Neural cell (in vitro differentiated cells): ENCODE measurements at regions not wholly inside any gene's neighbourhood (a gene's known extent, or its start where the extent isn't known, plus 50 kb on each side); places are given as distances from the start of the nearest gene placed in this dataset.
A peak's percentile ranks its signal among the peaks of the same experiment; 100 is the strongest.

Source experiments
- H2AFZ ChIP-seq: fragments of 200-600, 300-800 bp; sonication (generic), shearing (Covaris generic); 2 replicates; pipeline ENCODE4 v1.6.0; 2014; ENCODE audit warnings: low read depth, mild to moderate bottlenecking, antibody characterized with exemption, low read length, moderate library complexity
- H3F3A ChIP-seq: fragments of 200-600 bp; shearing (Covaris generic); 2 replicates; pipeline ENCODE4 v1.6.1; 2016; ENCODE audit warnings: mild to moderate bottlenecking, moderate library complexity, mixed read lengths, antibody characterized with exemption, low read length; ENCODE audit not compliant: insufficient read depth, poor library complexity, severe bottlenecking
- H3K27ac ChIP-seq: fragments of 200-600, 300-800 bp; sonication (generic), shearing (Covaris generic); 2 replicates; pipeline ENCODE4 v1.5.1; 2014; ENCODE audit warnings: mild to moderate bottlenecking, low read length, moderate library complexity
- H3K27me3 ChIP-seq: fragments of 300-800, 200-600 bp; sonication (generic), shearing (Covaris generic); 2 replicates; pipeline ENCODE4 v1.6.0; 2014; ENCODE audit warnings: mild to moderate bottlenecking, low read depth, low read length, moderate library complexity; ENCODE audit not compliant: insufficient read depth
- H3K36me3 ChIP-seq: fragments of 300-800, 200-600 bp; sonication (generic), shearing (Covaris generic); 2 replicates; pipeline ENCODE4 v1.5.1; 2014; ENCODE audit warnings: mild to moderate bottlenecking, antibody characterized with exemption, low read length, moderate library complexity; ENCODE audit not compliant: insufficient read depth
- H3K4me2 ChIP-seq: fragments of 300-800, 200-600 bp; sonication (generic), shearing (Covaris generic); 2 replicates; pipeline ENCODE4 v1.6.0; 2014; ENCODE audit warnings: mild to moderate bottlenecking, low read length
- H3K4me3 ChIP-seq: fragments of 300-800, 200-600 bp; sonication (generic), shearing (Covaris generic); 2 replicates; pipeline ENCODE4 v1.5.1; 2014; ENCODE audit warnings: mild to moderate bottlenecking, low read length, moderate library complexity
- H3K79me2 ChIP-seq: fragments of 200-600 bp; shearing (Covaris generic); replicated peaks from 2 replicates; pipeline ENCODE4 v1.6.0; 2014; ENCODE audit warnings: mild to moderate bottlenecking, low read length, moderate library complexity; ENCODE audit not compliant: insufficient read depth
- H3K9ac ChIP-seq: fragments of 300-800, 200-600 bp; sonication (generic), shearing (Covaris generic); 2 replicates; pipeline ENCODE4 v1.6.1; 2016; ENCODE audit warnings: mild to moderate bottlenecking, low read length, mixed read lengths
- H3K9me2 ChIP-seq: fragments of 200-600 bp; shearing (Covaris generic); 2 replicates; pipeline ENCODE4 v1.6.1; 2016; ENCODE audit warnings: mild to moderate bottlenecking, low read length, mixed read lengths; ENCODE audit not compliant: insufficient read depth
- H3K9me3 ChIP-seq: fragments of 200-600, 300-800 bp; sonication (generic), shearing (Covaris generic); 2 replicates; pipeline ENCODE4 v1.6.1; 2016; ENCODE audit warnings: mild to moderate bottlenecking, mixed run types, low read length, moderate library complexity, mixed read lengths
- H4K20me1 ChIP-seq: fragments of 200-600 bp; shearing (Covaris generic); 2 replicates; pipeline ENCODE4 v1.6.1; 2016; ENCODE audit warnings: mild to moderate bottlenecking, mixed run types; ENCODE audit not compliant: insufficient read depth
- EP300 ChIP-seq: fragments of 450-650 bp; conservative IDR thresholded peaks from 2 replicates; pipeline ENCODE4 v1.6.1; 2014; ENCODE audit warnings: antibody characterized with exemption, mild to moderate bottlenecking, moderate library complexity; ENCODE audit not compliant: poor library complexity, severe bottlenecking
- EZH2 ChIP-seq: fragments of 200-600, 300-800 bp; shearing (Covaris generic), sonication (generic); IDR thresholded peaks from 2 replicates; pipeline ENCODE4 v1.6.1; 2014; ENCODE audit warnings: antibody characterized with exemption, low read length, borderline replicate concordance, mild to moderate bottlenecking; ENCODE audit not compliant: insufficient read depth, poor library complexity, severe bottlenecking
- MXI1 ChIP-seq: fragments of 450-650 bp; conservative IDR thresholded peaks from 2 replicates; pipeline ENCODE4 v1.6.1; 2014; ENCODE audit warnings: antibody characterized with exemption, mild to moderate bottlenecking; ENCODE audit not compliant: poor library complexity, severe bottlenecking
- POLR2AphosphoS5 ChIP-seq: IDR thresholded peaks from 2 replicates; pipeline ENCODE4 v1.6.1; 2012
- RAD21 ChIP-seq: fragments of 450-650 bp; conservative IDR thresholded peaks from 2 replicates; pipeline ENCODE4 v1.6.1; 2014; ENCODE audit warnings: antibody characterized with exemption, mild to moderate bottlenecking, moderate library complexity
- SMC3 ChIP-seq: fragments of 450-650 bp; conservative IDR thresholded peaks from 2 replicates; pipeline ENCODE4 v1.6.1; 2014; ENCODE audit warnings: antibody characterized with exemption, mild to moderate bottlenecking, moderate library complexity; ENCODE audit not compliant: poor library complexity
- TAF1 ChIP-seq: IDR thresholded peaks from 2 replicates; pipeline ENCODE4 v1.6.1; 2012; ENCODE audit warnings: low read depth
- TF ChIP-seq, protein P1 (sequence below): fragments of 450-650 bp; IDR thresholded peaks from 2 replicates; pipeline ENCODE4 v1.5.1; 2014; ENCODE audit warnings: antibody characterized with exemption, mild to moderate bottlenecking, moderate library complexity; ENCODE audit not compliant: poor library complexity, severe bottlenecking
- TF ChIP-seq, protein P2 (sequence below): IDR thresholded peaks from 2 replicates; pipeline ENCODE4 v1.6.1; 2012; ENCODE audit warnings: borderline replicate concordance

- H3K27me3 ChIP-seq = no peaks in the 10 kb centered on the region
- no peaks in the 10 kb centered on the region for H3K36me3 ChIP-seq
- no peaks in the 10 kb centered on the region for H3K9me2 ChIP-seq
- no peaks in the 10 kb centered on the region for H3F3A ChIP-seq
- TF ChIP-seq EP300 (no peak), RAD21 (no peak), POLR2AphosphoS5 (no peak), TAF1 (no peak), EZH2 (no peak), SMC3 (no peak), MXI1 (no peak)
- TF ChIP-seq, protein P1, sequence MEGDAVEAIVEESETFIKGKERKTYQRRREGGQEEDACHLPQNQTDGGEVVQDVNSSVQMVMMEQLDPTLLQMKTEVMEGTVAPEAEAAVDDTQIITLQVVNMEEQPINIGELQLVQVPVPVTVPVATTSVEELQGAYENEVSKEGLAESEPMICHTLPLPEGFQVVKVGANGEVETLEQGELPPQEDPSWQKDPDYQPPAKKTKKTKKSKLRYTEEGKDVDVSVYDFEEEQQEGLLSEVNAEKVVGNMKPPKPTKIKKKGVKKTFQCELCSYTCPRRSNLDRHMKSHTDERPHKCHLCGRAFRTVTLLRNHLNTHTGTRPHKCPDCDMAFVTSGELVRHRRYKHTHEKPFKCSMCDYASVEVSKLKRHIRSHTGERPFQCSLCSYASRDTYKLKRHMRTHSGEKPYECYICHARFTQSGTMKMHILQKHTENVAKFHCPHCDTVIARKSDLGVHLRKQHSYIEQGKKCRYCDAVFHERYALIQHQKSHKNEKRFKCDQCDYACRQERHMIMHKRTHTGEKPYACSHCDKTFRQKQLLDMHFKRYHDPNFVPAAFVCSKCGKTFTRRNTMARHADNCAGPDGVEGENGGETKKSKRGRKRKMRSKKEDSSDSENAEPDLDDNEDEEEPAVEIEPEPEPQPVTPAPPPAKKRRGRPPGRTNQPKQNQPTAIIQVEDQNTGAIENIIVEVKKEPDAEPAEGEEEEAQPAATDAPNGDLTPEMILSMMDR = no peak
- TF ChIP-seq, protein P2, sequence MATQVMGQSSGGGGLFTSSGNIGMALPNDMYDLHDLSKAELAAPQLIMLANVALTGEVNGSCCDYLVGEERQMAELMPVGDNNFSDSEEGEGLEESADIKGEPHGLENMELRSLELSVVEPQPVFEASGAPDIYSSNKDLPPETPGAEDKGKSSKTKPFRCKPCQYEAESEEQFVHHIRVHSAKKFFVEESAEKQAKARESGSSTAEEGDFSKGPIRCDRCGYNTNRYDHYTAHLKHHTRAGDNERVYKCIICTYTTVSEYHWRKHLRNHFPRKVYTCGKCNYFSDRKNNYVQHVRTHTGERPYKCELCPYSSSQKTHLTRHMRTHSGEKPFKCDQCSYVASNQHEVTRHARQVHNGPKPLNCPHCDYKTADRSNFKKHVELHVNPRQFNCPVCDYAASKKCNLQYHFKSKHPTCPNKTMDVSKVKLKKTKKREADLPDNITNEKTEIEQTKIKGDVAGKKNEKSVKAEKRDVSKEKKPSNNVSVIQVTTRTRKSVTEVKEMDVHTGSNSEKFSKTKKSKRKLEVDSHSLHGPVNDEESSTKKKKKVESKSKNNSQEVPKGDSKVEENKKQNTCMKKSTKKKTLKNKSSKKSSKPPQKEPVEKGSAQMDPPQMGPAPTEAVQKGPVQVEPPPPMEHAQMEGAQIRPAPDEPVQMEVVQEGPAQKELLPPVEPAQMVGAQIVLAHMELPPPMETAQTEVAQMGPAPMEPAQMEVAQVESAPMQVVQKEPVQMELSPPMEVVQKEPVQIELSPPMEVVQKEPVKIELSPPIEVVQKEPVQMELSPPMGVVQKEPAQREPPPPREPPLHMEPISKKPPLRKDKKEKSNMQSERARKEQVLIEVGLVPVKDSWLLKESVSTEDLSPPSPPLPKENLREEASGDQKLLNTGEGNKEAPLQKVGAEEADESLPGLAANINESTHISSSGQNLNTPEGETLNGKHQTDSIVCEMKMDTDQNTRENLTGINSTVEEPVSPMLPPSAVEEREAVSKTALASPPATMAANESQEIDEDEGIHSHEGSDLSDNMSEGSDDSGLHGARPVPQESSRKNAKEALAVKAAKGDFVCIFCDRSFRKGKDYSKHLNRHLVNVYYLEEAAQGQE = no peak
- H3K9ac ChIP-seq = peak overlapping the region; percentile 52
- no peak overlapping the region for H3K4me3 ChIP-seq
- no peaks in the 10 kb centered on the region for H3K79me2 ChIP-seq
- H4K20me1 ChIP-seq = no peaks in the 10 kb centered on the region
- H2AFZ ChIP-seq = no peak overlapping the region
- no peak overlapping the region for H3K4me2 ChIP-seq
- no peaks in the 10 kb centered on the region for H3K9me3 ChIP-seq
- peak overlapping the region; percentile 83 for H3K27ac ChIP-seq
Observed at GRCh38 chrX:1894026-1894294, 279.1 kb downstream of the ASMT start.

GRCh38 chrX:1894740-1895139, 279.9 kb downstream of the ASMT start:
- H2AFZ ChIP-seq = peak overlapping the region; percentile 2
- peak overlapping the region; percentile 52 for H3K9ac ChIP-seq
- peak overlapping the region; percentile 30 for H3K4me2 ChIP-seq
- no peaks in the 10 kb centered on the region for H3K9me3 ChIP-seq
- peak overlapping the region; percentile 83 for H3K27ac ChIP-seq
- no peaks in the 10 kb centered on the region for H3K36me3 ChIP-seq
- no peaks in the 10 kb centered on the region for H4K20me1 ChIP-seq
- no peaks in the 10 kb centered on the region for H3K79me2 ChIP-seq
- H3K27me3 ChIP-seq = no peaks in the 10 kb centered on the region
- H3K9me2 ChIP-seq = no peaks in the 10 kb centered on the region
- TF ChIP-seq, protein P1 = no peak
- TF ChIP-seq RAD21 = no peak
- no peak for TF ChIP-seq SMC3
- no peak for TF ChIP-seq TAF1
- no peak for TF ChIP-seq MXI1
- TF ChIP-seq EP300 = peak; percentile 30
- TF ChIP-seq, protein P2 = no peak
- TF ChIP-seq EZH2 = no peak
- TF ChIP-seq POLR2AphosphoS5 = peak; percentile 39
- no peaks in the 10 kb centered on the region for H3F3A ChIP-seq
- H3K4me3 ChIP-seq = peak overlapping the region; percentile 6
